ENCODE measurements at regions not wholly inside any gene's neighbourhood (a gene's known extent, or its start where the extent isn't known, plus 50 kb on each side); places are given as distances from the start of the nearest gene placed in this dataset.

GRCh38 chr2:53183581-53183980, 584.0 kb upstream of the CHAC2 start:
- CTCF ChIA-PET = no interaction called here
- no peak overlapping the region for H3K27ac ChIP-seq (ENCODE audit: extremely low read depth, low read depth, low read length)
- POLR2A ChIA-PET = no interaction called here
- TF ChIP-seq CTCF (tag by site-specific recombination; IDR thresholded peaks at IDR 0.05) (no peak), ZBTB6 (tag by site-specific recombination; IDR thresholded peaks at IDR 0.05) (no peak), ZNF544 (tag by site-specific recombination; IDR thresholded peaks at IDR 0.05) (no peak), ZNF138 (tag by site-specific recombination; IDR thresholded peaks at IDR 0.05; ENCODE audit: borderline replicate concordance) (no peak)
- H3K4me3 ChIP-seq (ENCODE audit: low read depth, low read length) = no peak overlapping the region
- H3K9me3 ChIP-seq (ENCODE audit: control insufficient read depth, insufficient read depth, low read depth, low read length) = no peaks in the 10 kb centered on the region
- no peaks in the 10 kb centered on the region for H3K4me1 ChIP-seq (ENCODE audit: control insufficient read depth, insufficient read depth, low read length)
- no peaks in the 10 kb centered on the region for H3K36me3 ChIP-seq (ENCODE audit: control insufficient read depth in 2 of 2, insufficient read depth in 1 of 2, low read length in 2 of 2)

GRCh38 chr2:53182601-53183000, 585.0 kb upstream of the CHAC2 start:
- ChIA-PET CTCF (no interaction called here), POLR2A (no interaction called here)
- Histone ChIP-seq H3K36me3 (ENCODE audit: control insufficient read depth in 2 of 2, insufficient read depth in 1 of 2, low read length in 2 of 2) (no peaks in the 10 kb centered on the region), H3K9me3 (ENCODE audit: control insufficient read depth, insufficient read depth, low read depth, low read length) (no peaks in the 10 kb centered on the region), H3K27ac (ENCODE audit: extremely low read depth, low read depth, low read length) (no peak overlapping the region), H3K4me3 (ENCODE audit: low read depth, low read length) (no peak overlapping the region), H3K4me1 (ENCODE audit: control insufficient read depth, insufficient read depth, low read length) (no peaks in the 10 kb centered on the region)
- TF ChIP-seq YY2 (tag by site-specific recombination; IDR thresholded peaks at IDR 0.05) (no peak), ZNF350 (tag by site-specific recombination; IDR thresholded peaks at IDR 0.05) (no peak), ZNF362 (tag by site-specific recombination; IDR thresholded peaks at IDR 0.05) (no peak), OVOL3 (tag by site-specific recombination; IDR thresholded peaks at IDR 0.05) (no peak), ZNF112 (tag by site-specific recombination; IDR thresholded peaks at IDR 0.05) (no peak), TRIM28 (IDR thresholded peaks at IDR 0.05; ENCODE audit: borderline replicate concordance, low read length) (no peak), ZNF629 (tag by site-specific recombination; IDR thresholded peaks at IDR 0.05) (no peak), ZNF701 (tag by site-specific recombination; IDR thresholded peaks at IDR 0.05) (no peak), ZNF600 (tag by site-specific recombination; IDR thresholded peaks at IDR 0.05) (no peak), ZFP69B (tag by site-specific recombination; IDR thresholded peaks at IDR 0.05) (no peak), ZNF692 (tag by site-specific recombination; IDR thresholded peaks at IDR 0.05) (no peak)

GRCh38 chr2:53181759-53182158, 585.8 kb upstream of the CHAC2 start:
- TF ChIP-seq MEIS1 (CRISPR knock-in tag; IDR thresholded peaks at IDR 0.05; ENCODE audit: borderline replicate concordance) (no peak), SCRT1 (tag by site-specific recombination; IDR thresholded peaks at IDR 0.05; ENCODE audit: borderline replicate concordance) (no peak), ZNF138 (tag by site-specific recombination; IDR thresholded peaks at IDR 0.05; ENCODE audit: borderline replicate concordance) (no peak), PRDM1 (tag by site-specific recombination; IDR thresholded peaks at IDR 0.05) (no peak), RBAK (tag by site-specific recombination; IDR thresholded peaks at IDR 0.05) (no peak), ZNF830 (tag by site-specific recombination; IDR thresholded peaks at IDR 0.05; ENCODE audit: low read depth) (no peak), ZNF768 (tag by site-specific recombination; IDR thresholded peaks at IDR 0.05) (no peak), ZFP41 (tag by site-specific recombination; IDR thresholded peaks at IDR 0.05; ENCODE audit: borderline replicate concordance) (no peak)
- Histone ChIP-seq H3K36me3 (ENCODE audit: control insufficient read depth in 2 of 2, insufficient read depth in 1 of 2, low read length in 2 of 2) (no peaks in the 10 kb centered on the region), H3K4me1 (ENCODE audit: control insufficient read depth, insufficient read depth, low read length) (no peaks in the 10 kb centered on the region), H3K9me3 (ENCODE audit: control insufficient read depth, insufficient read depth, low read depth, low read length) (no peaks in the 10 kb centered on the region), H3K4me3 (ENCODE audit: low read depth, low read length) (no peak overlapping the region), H3K27ac (ENCODE audit: extremely low read depth, low read depth, low read length) (no peak overlapping the region)
- POLR2A ChIA-PET = no interaction called here
- CTCF ChIA-PET = no interaction called here
